ENCODE measurements at regions not wholly inside any gene's neighbourhood (a gene's known extent, or its start where the extent isn't known, plus 50 kb on each side); places are given as distances from the start of the nearest gene placed in this dataset.

DNA sequence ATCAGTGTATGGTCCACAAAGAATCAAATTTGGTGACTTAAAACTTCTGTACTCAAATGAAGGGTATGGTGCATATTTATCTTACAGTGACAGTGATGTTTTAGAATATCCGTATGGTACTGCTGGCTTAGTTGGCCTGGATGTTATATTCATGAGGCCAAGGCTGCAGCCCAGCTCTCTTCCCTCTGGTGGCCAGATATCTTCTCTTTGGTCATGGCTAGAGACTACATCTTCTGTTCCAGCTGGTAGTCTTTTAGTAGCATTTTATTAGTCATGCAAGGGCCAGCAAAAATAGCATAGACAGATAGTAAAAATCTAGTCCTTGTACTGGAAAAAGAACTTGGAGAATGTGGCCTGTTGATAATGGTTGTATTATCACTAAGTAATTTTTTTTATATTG, 124.0 kb upstream of the ROPN1 start:
- Histone ChIP-seq H3K4me3 (replicated peaks in 1 of 3; ENCODE audit: low read depth in 2 of 3, low read length in 3 of 3) (no peak overlapping the region), H2AFZ (ENCODE audit: insufficient read depth, low read depth, low read length, poor library complexity, severe bottlenecking) (no peak overlapping the region), H3K36me3 (replicated peaks in 1 of 2; ENCODE audit: control insufficient read depth in 1 of 2, insufficient read depth in 2 of 2, low read length in 2 of 2) (no peaks in the 10 kb centered on the region), H3K9ac (ENCODE audit: insufficient read depth, low read length, poor library complexity, severe bottlenecking) (no peak overlapping the region), H3K4me1 (ENCODE audit: control insufficient read depth in 1 of 2, insufficient read depth in 2 of 2, low read length in 2 of 2) (no peaks in the 10 kb centered on the region), H3K9me3 (replicated peaks in 1 of 2; ENCODE audit: control insufficient read depth in 1 of 2, insufficient read depth in 1 of 2, low read length in 2 of 2) (no peaks in the 10 kb centered on the region), H3K27ac (ENCODE audit: low read depth in 1 of 2, low read length in 2 of 2) (no peak overlapping the region), H3K27me3 (ENCODE audit: control insufficient read depth in 2 of 2, insufficient read depth in 2 of 2, low read length in 2 of 2) (no peaks in the 10 kb centered on the region), H4K20me1 (ENCODE audit: insufficient read depth, low read length) (no peaks in the 10 kb centered on the region), H3K4me2 (replicated peaks; ENCODE audit: extremely low read depth, low read length, poor library complexity, severe bottlenecking) (no peak overlapping the region), H3K79me2 (ENCODE audit: insufficient read depth, low read length) (no peaks in the 10 kb centered on the region)
- no CpG with 5 or more reads among the region's 1 CpG for WGBS (ENCODE audit: insufficient coverage)
- intact Hi-C loops (cut with micrococcal nuclease): no loop called here
- Mint-ChIP-seq H3K36me3 (no peaks in the 10 kb centered on the region), H3K27me3 (ENCODE audit: low read depth in 3 of 3) (peaks cover 0 to 9% (median 7%) of the 10 kb centered on the region in 3 donors), H3K9me3 (peaks cover 0 to 7% (median 0%) of the 10 kb centered on the region in 7 donors), H3K4me3 (no peak overlapping the region), H3K27ac (no peak overlapping the region), H3K4me1 (peaks cover 3% of the 10 kb centered on the region)
- TF ChIP-seq, protein P1, sequence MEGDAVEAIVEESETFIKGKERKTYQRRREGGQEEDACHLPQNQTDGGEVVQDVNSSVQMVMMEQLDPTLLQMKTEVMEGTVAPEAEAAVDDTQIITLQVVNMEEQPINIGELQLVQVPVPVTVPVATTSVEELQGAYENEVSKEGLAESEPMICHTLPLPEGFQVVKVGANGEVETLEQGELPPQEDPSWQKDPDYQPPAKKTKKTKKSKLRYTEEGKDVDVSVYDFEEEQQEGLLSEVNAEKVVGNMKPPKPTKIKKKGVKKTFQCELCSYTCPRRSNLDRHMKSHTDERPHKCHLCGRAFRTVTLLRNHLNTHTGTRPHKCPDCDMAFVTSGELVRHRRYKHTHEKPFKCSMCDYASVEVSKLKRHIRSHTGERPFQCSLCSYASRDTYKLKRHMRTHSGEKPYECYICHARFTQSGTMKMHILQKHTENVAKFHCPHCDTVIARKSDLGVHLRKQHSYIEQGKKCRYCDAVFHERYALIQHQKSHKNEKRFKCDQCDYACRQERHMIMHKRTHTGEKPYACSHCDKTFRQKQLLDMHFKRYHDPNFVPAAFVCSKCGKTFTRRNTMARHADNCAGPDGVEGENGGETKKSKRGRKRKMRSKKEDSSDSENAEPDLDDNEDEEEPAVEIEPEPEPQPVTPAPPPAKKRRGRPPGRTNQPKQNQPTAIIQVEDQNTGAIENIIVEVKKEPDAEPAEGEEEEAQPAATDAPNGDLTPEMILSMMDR (IDR thresholded peaks at IDR 0.05): no peak
- DNase-seq: no peak

DNA sequence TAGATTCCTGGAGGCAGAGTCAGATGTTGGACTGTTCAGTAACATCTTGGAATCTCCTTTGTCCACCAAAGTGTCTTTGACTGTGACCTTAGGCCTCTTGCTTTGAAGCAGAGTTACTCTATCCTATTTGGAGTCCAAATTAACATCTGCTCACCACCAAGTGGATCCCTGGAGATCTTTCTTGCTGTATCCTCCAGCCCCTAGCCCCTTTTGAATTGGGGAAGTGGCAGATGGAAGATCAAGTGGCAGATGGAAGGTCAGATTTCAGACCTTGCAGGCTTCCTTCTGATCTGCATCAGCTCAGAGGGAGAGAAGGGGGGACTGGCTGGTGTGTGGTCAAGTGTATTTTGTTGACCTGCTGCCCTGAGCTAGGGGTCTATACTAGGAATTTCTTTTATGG, 125.0 kb upstream of the ROPN1 start:
- Mint-ChIP-seq H3K4me1 (peaks cover 3% of the 10 kb centered on the region), H3K27ac (no peak overlapping the region), H3K4me3 (no peak overlapping the region), H3K9me3 (peaks cover 0 to 7% (median 0%) of the 10 kb centered on the region in 7 donors), H3K27me3 (ENCODE audit: low read depth in 3 of 3) (peaks cover under 1 to 9% (median 8%) of the 10 kb centered on the region in 3 donors), H3K36me3 (no peaks in the 10 kb centered on the region)
- Histone ChIP-seq H3K4me3 (replicated peaks in 1 of 3; ENCODE audit: low read depth in 2 of 3, low read length in 3 of 3) (no peak overlapping the region), H3K27ac (ENCODE audit: low read depth in 1 of 2, low read length in 2 of 2) (no peak overlapping the region), H3K4me1 (ENCODE audit: control insufficient read depth in 1 of 2, insufficient read depth in 2 of 2, low read length in 2 of 2) (no peaks in the 10 kb centered on the region), H3K9me3 (replicated peaks in 1 of 2; ENCODE audit: control insufficient read depth in 1 of 2, insufficient read depth in 1 of 2, low read length in 2 of 2) (no peaks in the 10 kb centered on the region), H4K20me1 (ENCODE audit: insufficient read depth, low read length) (no peaks in the 10 kb centered on the region), H3K79me2 (ENCODE audit: insufficient read depth, low read length) (no peaks in the 10 kb centered on the region), H3K36me3 (replicated peaks in 1 of 2; ENCODE audit: control insufficient read depth in 1 of 2, insufficient read depth in 2 of 2, low read length in 2 of 2) (no peaks in the 10 kb centered on the region), H3K9ac (ENCODE audit: insufficient read depth, low read length, poor library complexity, severe bottlenecking) (no peak overlapping the region), H2AFZ (ENCODE audit: insufficient read depth, low read depth, low read length, poor library complexity, severe bottlenecking) (no peak overlapping the region), H3K4me2 (replicated peaks; ENCODE audit: extremely low read depth, low read length, poor library complexity, severe bottlenecking) (no peak overlapping the region), H3K27me3 (ENCODE audit: control insufficient read depth in 2 of 2, insufficient read depth in 2 of 2, low read length in 2 of 2) (no peaks in the 10 kb centered on the region)
- TF ChIP-seq, protein P1 (IDR thresholded peaks at IDR 0.05): no peak
- intact Hi-C loops (cut with micrococcal nuclease): no loop called here
- no peak for DNase-seq

All from CD14-positive monocyte (primary cell).